ENCODE measurements at regions not wholly inside any gene's neighbourhood (a gene's known extent, or its start where the extent isn't known, plus 50 kb on each side); places are given as distances from the start of the nearest gene placed in this dataset.

DNA sequence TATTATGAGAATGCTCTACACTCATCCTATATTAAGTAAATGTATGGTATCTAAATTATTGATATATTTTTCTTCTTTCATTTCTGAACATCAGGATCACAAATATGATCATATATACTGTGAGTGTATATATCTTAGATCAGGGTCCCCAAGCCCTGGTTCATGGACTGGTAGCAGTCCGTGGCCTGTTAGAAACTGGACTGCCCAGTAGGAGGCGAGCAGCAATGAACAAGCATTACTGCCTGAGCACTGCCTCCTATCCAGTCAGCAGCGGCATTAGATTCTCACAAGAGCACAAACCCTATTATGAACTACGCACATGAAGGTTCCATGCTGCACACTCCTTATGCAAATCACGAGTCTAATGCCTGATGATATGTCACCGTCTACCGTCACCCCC is 1247.1 kb upstream of the NXPH2 start:
- Histone ChIP-seq H2AFZ (ENCODE audit: low read length) (no peak overlapping the region), H3K27me3 (ENCODE audit: low read length) (no peaks in the 10 kb centered on the region), H3K27ac (ENCODE audit: low read length) (no peak overlapping the region), H3K4me3 (ENCODE audit: low read length) (no peak overlapping the region), H3K9me3 (ENCODE audit: low read length) (no peaks in the 10 kb centered on the region), H4K20me1 (ENCODE audit: low read length) (no peaks in the 10 kb centered on the region), H3F3A (ENCODE audit: low read length, unreplicated experiment) (no peaks in the 10 kb centered on the region), H3K9me2 (replicated peaks; ENCODE audit: low read length) (no peaks in the 10 kb centered on the region), H3K4me2 (ENCODE audit: low read length) (no peak overlapping the region), H3K9ac (ENCODE audit: low read length) (no peak overlapping the region), H3K36me3 (ENCODE audit: low read depth, low read length) (no peaks in the 10 kb centered on the region), H3K4me1 (ENCODE audit: insufficient read depth, low read length) (no peaks in the 10 kb centered on the region), H3K79me2 (ENCODE audit: low read length) (no peaks in the 10 kb centered on the region)
- ATAC-seq (no peak), DNase-seq (peak; percentile 13)
- intact Hi-C loops (cut with micrococcal nuclease), result no loop called here
- no TSS peak for BruUV-seq (replicated peaks)
- ChIA-PET POLR2A (ENCODE audit: unreplicated experiment) (no interaction called here), CTCF (no interaction called here)
- TF ChIP-seq EZH2phosphoT487 (IDR thresholded peaks at IDR 0.05; ENCODE audit: borderline replicate concordance, low read length) (no peak), EZH2 (IDR thresholded peaks at IDR 0.05; ENCODE audit: low read length, unreplicated experiment) (no peak), CTCF (conservative IDR thresholded peaks at IDR 0.05; ENCODE audit: low read depth, low read length) (peak; percentile 43; the same call in 1 of the 2 replicates)

DNA sequence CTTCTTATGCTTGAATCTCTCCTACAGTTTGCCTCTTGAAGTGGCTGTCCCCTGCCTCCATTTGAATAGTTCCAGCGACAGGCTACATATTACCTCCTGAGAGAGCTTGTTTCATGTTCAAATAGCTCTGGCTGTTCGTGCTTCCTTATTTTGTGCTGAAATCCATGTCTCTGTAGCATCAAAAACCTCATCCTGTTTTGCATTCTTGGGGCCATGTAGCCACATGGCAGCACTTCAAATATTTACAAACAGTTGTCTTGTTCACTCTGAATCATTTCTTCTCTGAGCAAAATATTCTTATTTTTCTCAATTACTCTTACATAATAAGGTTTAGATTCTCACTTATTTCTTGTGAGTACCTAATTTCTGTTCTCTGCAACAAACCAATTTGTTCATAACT is 1243.1 kb upstream of the NXPH2 start:
- ChIA-PET POLR2A (ENCODE audit: unreplicated experiment) (interaction anchor here (0.6 kb wide), 1 partner anchor 1501 kb away, joined by 7 read pairs; no protein-coding TSS in a partner anchor), CTCF (no interaction called here)
- Histone ChIP-seq H3K4me1 (ENCODE audit: insufficient read depth, low read length) (no peaks in the 10 kb centered on the region), H4K20me1 (ENCODE audit: low read length) (no peaks in the 10 kb centered on the region), H3K4me3 (ENCODE audit: low read length) (no peak overlapping the region), H3K9me3 (ENCODE audit: low read length) (no peaks in the 10 kb centered on the region), H3K27ac (ENCODE audit: low read length) (no peak overlapping the region), H3F3A (ENCODE audit: low read length, unreplicated experiment) (no peaks in the 10 kb centered on the region), H3K79me2 (ENCODE audit: low read length) (no peaks in the 10 kb centered on the region), H3K36me3 (ENCODE audit: low read depth, low read length) (no peaks in the 10 kb centered on the region), H3K27me3 (ENCODE audit: low read length) (no peaks in the 10 kb centered on the region), H3K4me2 (ENCODE audit: low read length) (no peak overlapping the region), H2AFZ (ENCODE audit: low read length) (no peak overlapping the region), H3K9ac (ENCODE audit: low read length) (no peak overlapping the region), H3K9me2 (replicated peaks; ENCODE audit: low read length) (no peaks in the 10 kb centered on the region)
- intact Hi-C loops (cut with micrococcal nuclease), result no loop called here
- ATAC-seq, result no peak
- BruUV-seq (replicated peaks), result no TSS peak
- no peak for TF ChIP-seq EZH2phosphoT487 (IDR thresholded peaks at IDR 0.05; ENCODE audit: borderline replicate concordance, low read length)
- TF ChIP-seq EZH2 (IDR thresholded peaks at IDR 0.05; ENCODE audit: low read length, unreplicated experiment), result no peak
- no peak for TF ChIP-seq CTCF (conservative IDR thresholded peaks at IDR 0.05; ENCODE audit: low read depth, low read length)
- DNase-seq, result no peak

- BruUV-seq (replicated peaks), result no TSS peak
- Histone ChIP-seq H4K20me1 (ENCODE audit: low read length) (no peaks in the 10 kb centered on the region), H3K9me2 (replicated peaks; ENCODE audit: low read length) (no peaks in the 10 kb centered on the region), H3K27ac (ENCODE audit: low read length) (no peak overlapping the region), H2AFZ (ENCODE audit: low read length) (no peak overlapping the region), H3K9ac (ENCODE audit: low read length) (no peak overlapping the region), H3K4me2 (ENCODE audit: low read length) (no peak overlapping the region), H3K4me1 (ENCODE audit: insufficient read depth, low read length) (no peaks in the 10 kb centered on the region), H3K4me3 (ENCODE audit: low read length) (no peak overlapping the region), H3K9me3 (ENCODE audit: low read length) (no peaks in the 10 kb centered on the region), H3K79me2 (ENCODE audit: low read length) (no peaks in the 10 kb centered on the region), H3F3A (ENCODE audit: low read length, unreplicated experiment) (no peaks in the 10 kb centered on the region), H3K27me3 (ENCODE audit: low read length) (no peaks in the 10 kb centered on the region), H3K36me3 (ENCODE audit: low read depth, low read length) (no peaks in the 10 kb centered on the region)
- DNase-seq (no peak), ATAC-seq (no peak)
- ChIA-PET POLR2A (ENCODE audit: unreplicated experiment) (no interaction called here), CTCF (no interaction called here)
- TF ChIP-seq EZH2 (IDR thresholded peaks at IDR 0.05; ENCODE audit: low read length, unreplicated experiment), result no peak
- TF ChIP-seq EZH2phosphoT487 (IDR thresholded peaks at IDR 0.05; ENCODE audit: borderline replicate concordance, low read length), result no peak
- TF ChIP-seq CTCF (conservative IDR thresholded peaks at IDR 0.05; ENCODE audit: low read depth, low read length), result no peak
- intact Hi-C loops (cut with micrococcal nuclease), result no loop called here
These were observed 1238.4 kb upstream of the NXPH2 start for GRCh38 chr2:140018541-140018940.
